ENCODE measurements at regions not wholly inside any gene's neighbourhood (a gene's known extent, or its start where the extent isn't known, plus 50 kb on each side); places are given as distances from the start of the nearest gene placed in this dataset.

DNA sequence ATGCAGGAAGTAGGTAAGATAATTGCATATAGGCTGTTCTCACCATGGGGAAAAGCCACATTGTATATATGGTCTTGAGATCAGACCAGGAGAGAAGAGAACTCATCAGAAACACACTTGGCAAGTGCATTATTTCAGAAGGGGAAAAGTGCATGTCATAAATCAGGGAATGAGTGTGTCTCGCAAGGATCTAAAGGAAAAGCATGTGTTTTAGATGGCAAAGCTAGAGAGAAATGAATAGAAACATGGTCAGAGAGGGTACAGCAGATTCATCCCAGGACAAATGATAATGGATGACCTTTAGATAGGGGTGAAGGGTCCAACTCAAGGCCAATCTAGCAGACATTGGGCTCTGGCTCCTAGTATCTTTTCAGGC lies 230.2 kb upstream of the NAV3 start:
- Histone ChIP-seq H4K20me1 (ENCODE audit: control insufficient read depth, insufficient read depth) (no peaks in the 10 kb centered on the region), H3K79me2 (ENCODE audit: control insufficient read depth, insufficient read depth, low read length) (no peaks in the 10 kb centered on the region), H2AFZ (ENCODE audit: control insufficient read depth, low read depth, low read length) (no peak overlapping the region), H3K9me3 (replicated peaks; ENCODE audit: control insufficient read depth, insufficient read depth, low read length) (no peaks in the 10 kb centered on the region), H3K4me1 (ENCODE audit: control insufficient read depth, insufficient read depth, low read length) (no peaks in the 10 kb centered on the region), H3K27me3 (replicated peaks in 1 of 2; ENCODE audit: control insufficient read depth in 2 of 2, insufficient read depth in 2 of 2, low read length in 1 of 2) (no peaks in the 10 kb centered on the region), H3K4me2 (ENCODE audit: control insufficient read depth, insufficient read depth) (no peak overlapping the region), H3K27ac (ENCODE audit: control insufficient read depth, insufficient read depth) (no peak overlapping the region), H3K36me3 (ENCODE audit: control insufficient read depth in 2 of 2, insufficient read depth in 2 of 2, low read length in 1 of 2) (no peaks in the 10 kb centered on the region), H3K9ac (ENCODE audit: control insufficient read depth, insufficient read depth, low read length) (no peak overlapping the region), H3K4me3 (no peak overlapping the region)
- ChIA-PET POLR2A (no interaction called here), SMC1A (ENCODE audit: uncharacterized antibody, unreplicated experiment) (no interaction called here), RAD21 (ENCODE audit: unreplicated experiment) (interaction anchor here (0.7 kb wide), 1 partner anchor 78 kb away, joined by 3 read pairs; no protein-coding TSS in a partner anchor), CTCF (no interaction called here)
- in situ Hi-C loops (cut with MboI) (no loop called here), intact Hi-C loops (cut with micrococcal nuclease; ENCODE audit: unreplicated experiment) (no loop called here)
- WGBS (ENCODE audit: insufficient coverage, insufficient replicate concordance, low lambda C conversion rate, missing lambda C conversion rate) = 38% methylated on average over 1 of the region's 1 CpG
- DNase-seq (ENCODE audit: low read depth, low spot score) (no peak), FAIRE-seq (no peak), ATAC-seq (peak; percentile 38; the same call in 1 of the 3 replicates)
- no TSS peak for BruUV-seq (replicated peaks)
- no peak for TF ChIP-seq SP1 (IDR thresholded peaks at IDR 0.05; ENCODE audit: low read depth, low read length)
- no peak for TF ChIP-seq SUZ12 (IDR thresholded peaks at IDR 0.05; ENCODE audit: unreplicated experiment)
- TF ChIP-seq REST (IDR thresholded peaks at IDR 0.05; ENCODE audit: low read depth, low read length) = no peak
- no peak for TF ChIP-seq CHD2 (IDR thresholded peaks at IDR 0.05; ENCODE audit: borderline replicate concordance, low read depth, low read length)
- no peak for TF ChIP-seq CUX1 (IDR thresholded peaks at IDR 0.05; ENCODE audit: insufficient replicate concordance, low read depth, low read length)
- no peak for TF ChIP-seq ZZZ3 (IDR thresholded peaks at IDR 0.05; ENCODE audit: control insufficient read depth, insufficient read length, low read depth)
- TF ChIP-seq ZNF622 (IDR thresholded peaks at IDR 0.05) = no peak
- no peak for TF ChIP-seq NFYA (IDR thresholded peaks at IDR 0.05; ENCODE audit: borderline replicate concordance, low read depth, low read length)
- no peak for TF ChIP-seq YY1 (IDR thresholded peaks at IDR 0.05; ENCODE audit: low read depth, low read length)
- no peak for TF ChIP-seq CBFB (IDR thresholded peaks at IDR 0.05; ENCODE audit: low read depth)
- no peak for TF ChIP-seq PML (IDR thresholded peaks at IDR 0.05; ENCODE audit: low read length)
- TF ChIP-seq KDM1A (IDR thresholded peaks at IDR 0.05; ENCODE audit: borderline replicate concordance) = no peak
- TF ChIP-seq SRF (IDR thresholded peaks at IDR 0.05; ENCODE audit: low read depth in 2 of 2, low read length in 2 of 2) = no peak
- no peak for TF ChIP-seq E4F1 (IDR thresholded peaks at IDR 0.05; ENCODE audit: borderline replicate concordance, partially characterized antibody)
- no peak for TF ChIP-seq SREBF1 (IDR thresholded peaks at IDR 0.05; ENCODE audit: low read length)

Measured in GM12878 (cell line).